ENCODE measurements at regions not wholly inside any gene's neighbourhood (a gene's known extent, or its start where the extent isn't known, plus 50 kb on each side); places are given as distances from the start of the nearest gene placed in this dataset.

- Mint-ChIP-seq H3K4me3 (no peak overlapping the region), H3K27ac (no peak overlapping the region), H3K27me3 (no peaks in the 10 kb centered on the region), H3K4me1 (no peaks in the 10 kb centered on the region), H3K9me3 (no peaks in the 10 kb centered on the region), H3K36me3 (peaks cover 9% of the 10 kb centered on the region)
These were observed 348.0 kb upstream of the SOX5 start for GRCh38 chr12:24297516-24297915.

- Mint-ChIP-seq H3K27me3 (no peaks in the 10 kb centered on the region), H3K4me3 (no peak overlapping the region), H3K36me3 (peaks cover 9% of the 10 kb centered on the region), H3K9me3 (no peaks in the 10 kb centered on the region), H3K27ac (no peak overlapping the region), H3K4me1 (no peaks in the 10 kb centered on the region)
These were observed 344.1 kb upstream of the SOX5 start for GRCh38 chr12:24293549-24293948.

GRCh38 chr12:24287963-24288362 is 338.5 kb upstream of the SOX5 start:
- Mint-ChIP-seq H3K27ac (no peak overlapping the region), H3K27me3 (no peaks in the 10 kb centered on the region), H3K9me3 (no peaks in the 10 kb centered on the region), H3K4me1 (no peaks in the 10 kb centered on the region), H3K4me3 (no peak overlapping the region), H3K36me3 (no peaks in the 10 kb centered on the region)

GRCh38 chr12:24285448-24285847 is 336.0 kb upstream of the SOX5 start:
- no peak overlapping the region for H3K4me3 Mint-ChIP-seq
- H3K27me3 Mint-ChIP-seq = no peaks in the 10 kb centered on the region
- no peaks in the 10 kb centered on the region for H3K4me1 Mint-ChIP-seq
- no peaks in the 10 kb centered on the region for H3K9me3 Mint-ChIP-seq
- H3K36me3 Mint-ChIP-seq = no peaks in the 10 kb centered on the region
- H3K27ac Mint-ChIP-seq = no peak overlapping the region

GRCh38 chr12:24281341-24281740 is 331.9 kb upstream of the SOX5 start:
- no peak overlapping the region for H3K27ac Mint-ChIP-seq
- no peaks in the 10 kb centered on the region for H3K27me3 Mint-ChIP-seq
- no peak overlapping the region for H3K4me3 Mint-ChIP-seq
- H3K4me1 Mint-ChIP-seq = no peaks in the 10 kb centered on the region
- H3K36me3 Mint-ChIP-seq = no peaks in the 10 kb centered on the region
- no peaks in the 10 kb centered on the region for H3K9me3 Mint-ChIP-seq

- Mint-ChIP-seq H3K27me3 (no peaks in the 10 kb centered on the region), H3K27ac (no peak overlapping the region), H3K4me1 (no peaks in the 10 kb centered on the region), H3K9me3 (no peaks in the 10 kb centered on the region), H3K4me3 (no peak overlapping the region), H3K36me3 (no peaks in the 10 kb centered on the region)
These were observed 330.8 kb upstream of the SOX5 start for GRCh38 chr12:24280056-24280842.

- Mint-ChIP-seq H3K4me1 (no peaks in the 10 kb centered on the region), H3K9me3 (no peaks in the 10 kb centered on the region), H3K4me3 (no peak overlapping the region), H3K36me3 (no peaks in the 10 kb centered on the region), H3K27ac (no peak overlapping the region), H3K27me3 (no peaks in the 10 kb centered on the region)
These were observed 329.4 kb upstream of the SOX5 start for GRCh38 chr12:24278832-24279231.

- no peaks in the 10 kb centered on the region for H3K36me3 Mint-ChIP-seq
- no peaks in the 10 kb centered on the region for H3K4me1 Mint-ChIP-seq
- H3K27me3 Mint-ChIP-seq = no peaks in the 10 kb centered on the region
- no peak overlapping the region for H3K4me3 Mint-ChIP-seq
- H3K27ac Mint-ChIP-seq = no peak overlapping the region
- H3K9me3 Mint-ChIP-seq = no peaks in the 10 kb centered on the region
These were observed 321.5 kb upstream of the SOX5 start for GRCh38 chr12:24270965-24271364.

GRCh38 chr12:24270464-24270863 is 321.0 kb upstream of the SOX5 start:
- Mint-ChIP-seq H3K27ac (no peak overlapping the region), H3K9me3 (no peaks in the 10 kb centered on the region), H3K4me1 (no peaks in the 10 kb centered on the region), H3K36me3 (no peaks in the 10 kb centered on the region), H3K27me3 (no peaks in the 10 kb centered on the region), H3K4me3 (no peak overlapping the region)

- Mint-ChIP-seq H3K36me3 (no peaks in the 10 kb centered on the region), H3K9me3 (no peaks in the 10 kb centered on the region), H3K27me3 (no peaks in the 10 kb centered on the region), H3K4me1 (no peaks in the 10 kb centered on the region), H3K4me3 (no peak overlapping the region), H3K27ac (no peak overlapping the region)
These were observed 319.3 kb upstream of the SOX5 start for GRCh38 chr12:24268663-24269186.

GRCh38 chr12:24266982-24267381 is 317.5 kb upstream of the SOX5 start:
- Mint-ChIP-seq H3K27me3 (no peaks in the 10 kb centered on the region), H3K9me3 (peaks cover 0 to 3% (median 0%) of the 10 kb centered on the region in 3 donors), H3K36me3 (no peaks in the 10 kb centered on the region), H3K4me3 (no peak overlapping the region), H3K4me1 (no peaks in the 10 kb centered on the region), H3K27ac (no peak overlapping the region)

- no peaks in the 10 kb centered on the region for H3K27me3 Mint-ChIP-seq
- H3K27ac Mint-ChIP-seq = no peak overlapping the region
- no peaks in the 10 kb centered on the region for H3K4me1 Mint-ChIP-seq
- H3K9me3 Mint-ChIP-seq = no peaks in the 10 kb centered on the region
- peaks cover 2% of the 10 kb centered on the region for H3K36me3 Mint-ChIP-seq
- H3K4me3 Mint-ChIP-seq = no peak overlapping the region
These were observed 307.2 kb upstream of the SOX5 start for GRCh38 chr12:24256684-24257083.

GRCh38 chr12:24255920-24256665 is 306.6 kb upstream of the SOX5 start:
- H3K36me3 Mint-ChIP-seq = peaks cover 2% of the 10 kb centered on the region
- no peaks in the 10 kb centered on the region for H3K27me3 Mint-ChIP-seq
- H3K4me1 Mint-ChIP-seq = no peaks in the 10 kb centered on the region
- H3K27ac Mint-ChIP-seq = no peak overlapping the region
- no peaks in the 10 kb centered on the region for H3K9me3 Mint-ChIP-seq
- H3K4me3 Mint-ChIP-seq = no peak overlapping the region

GRCh38 chr12:24252602-24253001 is 303.1 kb upstream of the SOX5 start:
- Mint-ChIP-seq H3K27ac (no peak overlapping the region), H3K36me3 (peaks cover 2% of the 10 kb centered on the region)

GRCh38 chr12:24246934-24247333 is 297.5 kb upstream of the SOX5 start:
- no peaks in the 10 kb centered on the region for H3K27me3 Mint-ChIP-seq
- H3K4me1 Mint-ChIP-seq = no peaks in the 10 kb centered on the region
- no peak overlapping the region for H3K27ac Mint-ChIP-seq
- no peaks in the 10 kb centered on the region for H3K9me3 Mint-ChIP-seq
- no peaks in the 10 kb centered on the region for H3K36me3 Mint-ChIP-seq
- no peak overlapping the region for H3K4me3 Mint-ChIP-seq

More at GRCh38 chr12:24252602-24253001, 303.1 kb upstream of the SOX5 start:
- H3K4me1 Mint-ChIP-seq = no peaks in the 10 kb centered on the region
- no peaks in the 10 kb centered on the region for H3K9me3 Mint-ChIP-seq
- no peaks in the 10 kb centered on the region for H3K27me3 Mint-ChIP-seq
- no peak overlapping the region for H3K4me3 Mint-ChIP-seq

- Mint-ChIP-seq H3K9me3 (no peaks in the 10 kb centered on the region), H3K36me3 (no peaks in the 10 kb centered on the region), H3K4me3 (no peak overlapping the region), H3K27ac (no peak overlapping the region), H3K27me3 (no peaks in the 10 kb centered on the region), H3K4me1 (no peaks in the 10 kb centered on the region)
These were observed 296.9 kb upstream of the SOX5 start for GRCh38 chr12:24246376-24246775.

Measured in IgD-negative memory B cell (primary cell).